Fibroblast of the aortic adventitia (primary cell): ENCODE measurements at regions not wholly inside any gene's neighbourhood (a gene's known extent, or its start where the extent isn't known, plus 50 kb on each side); places are given as distances from the start of the nearest gene placed in this dataset.

Source experiments
- DNase-seq: peaks from one replicate; pipeline ENCODE4 v3.0.0-alpha.2; 2010; ENCODE audit warnings: low read depth
- H3K4me3 ChIP-seq: 2 replicates; pipeline ENCODE4 v1.5.1; 2011; ENCODE audit warnings: low read depth, mild to moderate bottlenecking, control low read depth, low read length, moderate library complexity
- CTCF ChIP-seq: IDR thresholded peaks from 2 replicates; pipeline ENCODE4 v1.5.1; 2011; ENCODE audit warnings: mild to moderate bottlenecking, low read length, control low read depth, inconsistent platforms; ENCODE audit not compliant: insufficient read depth

- no peak overlapping the region for H3K4me3 ChIP-seq
- DNase-seq, result no peak
- no peak for TF ChIP-seq CTCF
Measured at GRCh38 chr4:36676139-36677050, 395.0 kb downstream of the DTHD1 start.

GRCh38 chr4:36677112-36677511 is 395.7 kb downstream of the DTHD1 start:
- no peak for TF ChIP-seq CTCF
- H3K4me3 ChIP-seq, result no peak overlapping the region
- no peak for DNase-seq

- no peak overlapping the region for H3K4me3 ChIP-seq
- DNase-seq, result no peak
- no peak for TF ChIP-seq CTCF
Measured at GRCh38 chr4:36677874-36678273, 396.5 kb downstream of the DTHD1 start.

- no peak for DNase-seq
- no peak overlapping the region for H3K4me3 ChIP-seq
- no peak for TF ChIP-seq CTCF
Measured at GRCh38 chr4:36687681-36688080, 406.3 kb downstream of the DTHD1 start.

GRCh38 chr4:36692586-36692985 is 411.2 kb downstream of the DTHD1 start:
- no peak for TF ChIP-seq CTCF
- DNase-seq, result no peak
- no peak overlapping the region for H3K4me3 ChIP-seq

- no peak for DNase-seq
- TF ChIP-seq CTCF, result no peak
Measured at GRCh38 chr4:36702245-36702644, 420.8 kb downstream of the DTHD1 start.

More at GRCh38 chr4:36702245-36702644, 420.8 kb downstream of the DTHD1 start:
- no peak overlapping the region for H3K4me3 ChIP-seq
